ENCODE measurements at regions not wholly inside any gene's neighbourhood (a gene's known extent, or its start where the extent isn't known, plus 50 kb on each side); places are given as distances from the start of the nearest gene placed in this dataset.

DNA sequence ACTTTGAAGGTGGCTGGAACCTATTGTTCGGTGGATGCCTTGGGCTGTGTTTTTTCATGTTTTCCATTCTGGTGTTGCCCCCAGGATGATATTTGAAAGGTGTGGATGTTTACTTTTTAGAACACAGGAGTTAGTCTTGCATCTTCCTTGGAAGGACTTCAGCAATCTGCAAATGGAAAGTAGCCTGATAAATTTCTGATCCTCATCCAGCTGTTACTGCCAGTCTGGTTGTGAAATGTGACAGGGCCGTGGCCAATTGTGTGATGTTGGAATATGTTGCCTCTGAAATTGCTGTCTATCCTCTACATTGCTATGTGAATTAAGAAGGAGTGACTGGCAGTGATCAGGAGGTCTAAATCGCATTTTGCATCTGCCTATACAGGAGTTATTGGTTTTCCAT, 382.5 kb upstream of the C2CD4B start:
- DNase-seq (ENCODE audit: low read depth): no peak

DNA sequence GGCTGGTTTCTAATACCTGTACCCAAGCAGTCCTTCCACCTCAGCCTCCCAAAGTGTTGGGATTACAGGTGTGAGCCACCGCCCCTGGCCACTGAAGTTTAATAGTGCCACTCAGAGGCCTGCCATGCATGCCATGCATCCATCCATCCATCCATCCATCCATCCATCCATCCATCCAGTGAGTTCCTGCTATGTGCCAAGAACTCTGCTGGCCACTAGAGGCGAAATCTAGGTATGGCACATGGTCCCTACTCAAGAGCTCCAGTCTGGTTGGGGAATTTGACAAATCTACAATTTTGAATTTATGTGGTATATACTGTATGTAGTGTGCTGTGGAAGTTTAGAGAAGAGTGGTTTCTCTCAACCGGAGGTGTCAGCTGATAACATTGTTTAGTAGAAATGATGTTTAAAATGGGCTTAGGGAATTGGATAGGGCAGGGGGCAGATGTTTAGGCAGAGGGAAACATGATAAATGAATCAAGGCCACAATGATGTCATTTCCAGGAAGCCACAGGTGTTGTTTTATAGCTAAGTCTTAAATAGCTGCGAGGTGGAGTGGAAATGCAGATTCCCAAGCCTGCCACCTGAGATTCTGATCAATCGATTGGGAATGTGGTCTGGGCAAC, 384.4 kb upstream of the C2CD4B start:
- DNase-seq (ENCODE audit: low read depth): no peak

DNA sequence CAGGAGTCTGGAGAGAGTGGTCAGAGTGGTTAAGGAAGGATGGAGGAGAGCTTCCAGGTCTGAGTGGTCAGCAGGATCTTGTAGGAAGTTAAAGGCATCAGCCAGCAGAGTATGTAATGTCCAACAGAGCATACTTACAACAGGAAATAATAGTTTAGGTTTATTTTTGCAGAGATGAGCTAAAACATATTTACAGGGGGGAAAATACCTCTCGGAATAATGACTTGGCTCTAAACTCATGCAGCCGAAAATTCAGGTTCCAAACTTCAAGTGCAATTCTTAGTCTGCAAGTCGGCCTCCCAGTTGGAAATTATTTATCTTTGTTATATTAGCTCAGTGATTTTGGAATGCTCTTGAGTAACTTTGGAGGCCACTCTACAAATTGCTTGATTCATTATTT, 385.0 kb upstream of the C2CD4B start:
- DNase-seq (ENCODE audit: low read depth): no peak

DNA sequence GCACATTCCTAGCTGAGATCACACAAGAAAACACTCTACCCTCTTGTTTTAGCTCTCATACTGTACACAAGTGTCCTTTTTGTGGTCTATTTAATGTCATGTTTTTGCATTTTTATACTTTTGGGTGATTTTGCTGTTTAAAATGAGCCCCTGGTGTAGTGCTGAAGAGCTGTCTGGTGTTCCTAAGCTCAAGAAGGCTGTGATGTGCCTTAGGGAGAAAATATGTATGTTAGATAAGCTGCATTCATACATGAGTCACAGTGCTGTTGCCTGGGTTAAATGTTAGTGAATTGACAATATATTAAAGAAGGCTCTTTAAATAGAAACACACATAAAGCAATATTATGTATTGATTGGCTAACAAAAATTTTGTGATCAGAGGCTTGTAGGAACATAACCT, 387.4 kb upstream of the C2CD4B start:
- no peak for DNase-seq (ENCODE audit: low read depth)

DNA sequence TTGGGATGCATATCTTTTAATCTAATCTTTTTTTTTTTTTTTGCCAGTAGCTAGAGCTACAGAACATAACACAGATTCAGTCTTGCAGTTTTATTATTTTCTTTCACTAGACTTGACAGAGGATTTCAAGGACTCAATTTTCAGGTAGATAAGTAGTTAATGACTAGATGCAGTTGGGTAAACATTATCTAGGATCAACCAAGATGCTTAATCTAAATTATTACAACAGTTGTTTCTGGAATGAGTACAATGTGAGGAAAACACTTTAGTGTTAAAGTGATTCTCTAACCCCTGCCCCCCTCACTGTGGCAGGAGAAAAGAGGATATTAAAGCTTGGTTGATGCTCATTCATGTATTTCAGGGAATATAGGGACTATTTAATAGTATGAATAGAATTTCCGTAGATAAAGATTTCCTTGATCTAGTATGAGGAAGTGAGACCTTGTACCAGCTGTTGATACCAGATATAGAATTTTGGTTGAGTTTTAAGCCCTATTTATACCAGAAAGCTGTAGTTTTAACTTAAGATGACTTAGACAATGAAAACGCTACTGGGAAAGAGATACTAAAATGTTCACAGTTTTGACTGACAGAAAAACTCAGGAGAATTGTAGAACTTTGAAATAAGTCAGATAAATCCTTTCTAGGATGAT, 389.0 kb upstream of the C2CD4B start:
- no peak for DNase-seq (ENCODE audit: low read depth)

DNA sequence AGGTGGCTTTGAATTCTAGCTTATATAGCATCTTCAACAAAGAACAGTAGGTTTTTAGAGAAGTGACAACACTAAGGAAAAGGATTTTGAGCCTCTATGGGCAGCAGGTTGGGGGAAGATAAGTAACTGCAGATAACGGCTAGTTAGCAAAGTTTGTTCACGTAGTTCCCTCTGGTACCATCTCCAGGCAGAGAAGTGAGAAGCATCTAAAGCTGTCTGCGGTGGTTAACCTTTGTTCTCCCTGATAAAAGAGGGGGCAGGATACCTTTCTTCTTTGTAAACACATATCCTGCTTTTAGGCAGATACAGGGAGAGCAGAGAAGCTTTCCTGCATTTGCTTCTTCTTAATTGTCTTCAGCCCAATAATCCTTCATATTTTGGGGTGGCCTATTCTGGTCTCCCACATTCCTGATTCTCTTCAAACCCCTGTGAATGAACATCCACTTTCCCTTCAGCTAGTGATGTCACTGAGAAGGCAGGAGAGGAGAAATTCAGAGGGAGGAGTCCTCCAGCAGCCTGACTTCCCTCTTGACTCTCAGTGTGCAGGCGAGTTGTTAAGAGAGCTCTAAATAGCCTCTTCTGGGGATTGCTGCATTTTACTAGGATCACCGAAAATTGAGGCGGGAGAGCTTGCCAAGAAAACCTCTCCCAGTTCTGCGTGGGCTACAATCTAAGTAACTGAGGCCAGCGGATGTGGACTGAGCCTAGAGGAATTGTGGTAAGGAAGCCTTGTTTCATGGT, 393.7 kb upstream of the C2CD4B start:
- no peak for DNase-seq (ENCODE audit: low read depth)

DNA sequence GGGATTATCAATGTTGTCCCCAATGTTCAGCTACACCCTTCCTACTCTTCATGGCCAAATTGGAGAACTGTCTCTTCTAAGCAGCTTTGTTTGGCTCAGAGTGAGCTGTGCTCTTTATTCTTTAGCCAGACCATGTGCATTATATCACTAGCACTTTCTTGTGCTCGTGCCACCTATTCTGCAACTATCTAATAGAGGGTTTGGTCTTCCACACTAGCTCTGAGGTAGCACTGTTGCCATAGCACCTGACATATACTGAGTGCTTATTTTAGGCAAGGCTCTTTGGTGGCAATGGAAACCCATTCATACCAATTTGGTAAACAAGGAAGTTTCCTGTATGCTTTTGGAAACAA, 394.3 kb upstream of the C2CD4B start:
- DNase-seq (ENCODE audit: low read depth): no peak

DNA sequence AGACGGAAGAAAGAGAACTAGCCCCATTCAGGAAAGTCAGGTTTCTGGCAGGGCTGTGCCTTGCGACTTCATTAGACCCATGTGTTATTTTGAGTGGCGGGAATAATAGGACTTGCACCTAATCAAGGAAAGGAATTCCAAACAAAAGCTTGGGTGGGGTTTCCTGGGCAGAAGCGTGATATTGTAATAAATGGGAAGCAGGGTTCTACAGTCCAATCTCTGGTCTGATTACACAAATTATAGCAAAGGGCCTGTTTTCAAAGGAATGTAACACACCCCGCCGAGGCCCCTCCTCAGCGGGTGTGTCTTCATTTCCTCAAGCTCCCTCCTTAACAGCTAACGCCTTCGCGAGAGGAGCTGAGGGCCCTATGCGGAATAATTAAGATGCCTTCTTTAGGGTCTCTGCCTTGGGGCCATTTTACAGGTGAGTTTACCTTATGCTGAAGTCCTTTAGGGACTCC, 396.0 kb upstream of the C2CD4B start:
- no peak for DNase-seq (ENCODE audit: low read depth)

DNA sequence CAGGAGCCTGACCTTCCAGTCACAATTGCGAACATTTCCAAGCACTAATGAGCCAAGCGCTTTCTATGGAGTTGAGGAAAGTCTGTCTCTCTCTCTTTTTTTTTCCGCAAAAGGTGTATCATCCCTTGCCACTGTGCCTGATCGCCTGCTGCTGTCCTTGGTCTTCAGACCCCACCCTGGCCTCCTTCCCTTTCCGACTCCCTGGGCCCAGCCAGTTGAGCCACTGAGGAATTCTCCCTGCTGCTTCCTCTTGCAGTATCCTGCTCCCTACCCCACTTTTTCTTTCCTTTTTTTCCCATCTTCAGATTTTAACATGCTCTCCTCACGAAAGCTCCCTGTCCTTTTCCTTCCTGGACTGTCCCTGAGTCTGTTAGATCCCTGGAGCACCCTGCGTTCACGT, 396.5 kb upstream of the C2CD4B start:
- no peak for DNase-seq (ENCODE audit: low read depth)

DNA sequence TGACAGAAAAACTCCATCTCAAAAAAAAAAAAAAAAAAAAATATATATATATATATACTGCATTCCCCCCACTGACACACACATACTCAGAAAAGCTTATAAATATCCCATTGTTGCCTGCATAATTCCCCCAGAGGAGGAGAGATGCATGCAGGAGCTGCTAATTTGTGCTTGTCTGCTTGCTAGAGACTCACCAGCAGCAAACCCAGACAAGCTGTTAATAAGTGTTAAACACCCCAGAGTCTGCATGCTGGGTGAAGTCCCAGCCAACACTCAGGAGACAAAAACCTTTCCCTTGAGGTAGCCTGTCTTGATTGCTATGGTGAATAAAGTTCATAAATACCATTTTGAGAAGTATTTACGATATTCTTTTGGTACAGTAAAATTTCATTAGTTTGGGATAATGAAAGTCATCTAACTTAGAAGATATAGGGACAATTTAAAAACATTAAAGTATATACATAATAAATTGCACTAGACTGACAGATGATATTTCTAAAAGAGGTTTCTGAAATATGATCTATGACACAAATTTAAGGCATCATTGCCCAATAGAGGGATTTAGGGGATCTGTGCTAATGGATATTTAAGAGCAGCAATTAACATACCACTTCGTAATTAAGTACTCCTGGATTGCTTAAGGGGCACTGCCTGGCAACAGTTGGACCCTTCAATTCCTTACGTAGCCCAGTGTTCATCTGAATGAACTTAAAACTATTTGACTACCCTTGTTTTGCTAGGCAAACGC, 400.0 kb upstream of the C2CD4B start:
- no peak for DNase-seq (ENCODE audit: low read depth)

DNA sequence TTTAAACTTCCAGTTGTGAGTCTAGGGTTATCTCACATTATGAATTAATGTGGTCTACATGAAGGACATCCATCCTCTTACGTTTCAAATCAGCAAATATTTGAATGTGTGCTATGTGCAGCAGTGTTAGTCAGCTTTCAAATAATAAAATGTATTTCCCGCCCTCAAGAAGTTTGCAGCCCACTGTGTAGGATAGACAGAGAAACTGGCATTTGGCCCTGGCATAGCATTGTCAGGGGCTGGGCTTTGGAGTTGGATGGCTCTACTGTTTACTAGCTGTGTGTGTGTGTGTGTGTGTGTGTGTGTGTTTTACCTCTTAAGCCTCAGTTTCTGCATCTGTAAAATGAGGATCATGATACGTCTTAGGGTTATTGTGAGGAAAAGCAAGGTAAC, 400.5 kb upstream of the C2CD4B start:
- no peak for DNase-seq (ENCODE audit: low read depth)

DNA sequence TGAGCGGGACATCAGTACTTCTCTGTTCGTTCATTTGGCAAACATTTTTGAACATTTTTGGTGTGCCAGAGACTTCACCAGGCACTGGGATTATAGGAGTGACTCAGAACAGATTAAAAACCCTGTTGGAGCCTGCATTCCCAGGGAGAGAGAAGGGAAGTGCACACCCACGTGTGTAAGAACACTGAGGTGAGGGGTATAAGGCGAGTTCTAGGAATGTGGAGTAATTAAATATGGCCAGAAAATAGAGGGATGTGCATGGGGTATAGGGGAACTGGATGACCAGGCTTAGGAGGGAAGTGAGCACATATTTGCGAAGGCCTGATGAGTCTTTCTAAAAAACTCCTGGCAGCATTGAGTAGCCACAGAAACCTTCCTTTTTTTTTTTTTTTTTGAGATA, 401.2 kb upstream of the C2CD4B start:
- DNase-seq (ENCODE audit: low read depth): no peak

DNA sequence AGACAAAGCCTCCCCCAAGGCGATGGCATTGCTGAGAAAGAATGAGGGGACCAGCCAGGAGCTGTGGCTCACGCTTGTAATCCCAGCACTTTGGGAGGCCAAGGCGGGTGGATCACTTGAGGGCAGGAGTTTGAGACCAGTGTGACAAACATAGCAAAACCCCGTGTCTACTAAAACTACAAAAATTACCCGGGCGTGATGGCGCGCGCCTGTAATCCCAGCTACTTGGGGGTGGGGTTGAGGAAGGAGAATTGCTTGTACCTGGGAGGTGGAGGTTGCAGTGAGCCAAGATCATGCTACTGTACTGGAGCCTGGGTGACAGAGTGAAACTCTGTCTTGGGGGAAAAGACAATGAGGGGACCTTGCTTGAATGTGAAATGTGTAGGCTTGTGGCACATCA, 402.4 kb upstream of the C2CD4B start:
- DNase-seq (ENCODE audit: low read depth): no peak

DNA sequence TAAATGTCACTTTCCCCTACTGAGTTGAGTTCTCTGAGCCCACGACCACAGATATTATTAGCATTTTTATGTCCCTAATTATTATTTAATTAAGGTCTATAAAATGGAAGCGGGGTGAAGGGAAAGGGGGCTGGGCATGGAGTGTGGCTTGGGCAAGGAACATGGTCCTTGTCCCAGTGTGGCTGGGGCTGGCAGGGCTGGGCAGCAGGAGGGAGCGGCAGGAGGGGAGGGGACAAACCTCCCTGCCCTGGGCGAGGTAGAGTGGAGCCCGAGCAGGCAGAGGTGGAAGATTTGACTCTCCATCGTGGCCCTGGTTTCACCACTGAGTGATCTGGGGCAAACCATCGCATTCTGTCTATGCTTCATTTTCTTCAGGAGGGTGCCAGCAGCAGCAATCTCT, 402.9 kb upstream of the C2CD4B start:
- no peak for DNase-seq (ENCODE audit: low read depth)

DNA sequence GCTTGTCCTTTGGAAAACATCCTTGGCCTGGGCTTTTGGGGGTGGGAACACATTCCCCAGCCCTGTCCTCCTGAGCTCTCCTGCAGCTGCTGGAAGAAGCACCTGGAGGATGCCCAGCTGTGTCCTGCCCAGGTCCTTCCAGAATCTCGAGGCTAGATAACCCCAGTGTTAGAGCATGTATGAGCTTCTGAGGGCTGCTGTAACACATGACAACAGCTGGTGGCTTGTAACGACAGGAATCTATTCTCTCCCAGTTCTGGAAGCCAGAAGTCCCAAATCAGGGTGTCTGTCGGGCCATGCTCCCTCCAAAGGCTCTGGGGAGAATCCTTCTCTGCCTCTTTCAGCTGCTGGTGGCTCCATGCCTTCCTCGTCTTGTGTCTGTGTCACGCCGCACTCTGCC, 403.6 kb upstream of the C2CD4B start:
- no peak for DNase-seq (ENCODE audit: low read depth)

DNA sequence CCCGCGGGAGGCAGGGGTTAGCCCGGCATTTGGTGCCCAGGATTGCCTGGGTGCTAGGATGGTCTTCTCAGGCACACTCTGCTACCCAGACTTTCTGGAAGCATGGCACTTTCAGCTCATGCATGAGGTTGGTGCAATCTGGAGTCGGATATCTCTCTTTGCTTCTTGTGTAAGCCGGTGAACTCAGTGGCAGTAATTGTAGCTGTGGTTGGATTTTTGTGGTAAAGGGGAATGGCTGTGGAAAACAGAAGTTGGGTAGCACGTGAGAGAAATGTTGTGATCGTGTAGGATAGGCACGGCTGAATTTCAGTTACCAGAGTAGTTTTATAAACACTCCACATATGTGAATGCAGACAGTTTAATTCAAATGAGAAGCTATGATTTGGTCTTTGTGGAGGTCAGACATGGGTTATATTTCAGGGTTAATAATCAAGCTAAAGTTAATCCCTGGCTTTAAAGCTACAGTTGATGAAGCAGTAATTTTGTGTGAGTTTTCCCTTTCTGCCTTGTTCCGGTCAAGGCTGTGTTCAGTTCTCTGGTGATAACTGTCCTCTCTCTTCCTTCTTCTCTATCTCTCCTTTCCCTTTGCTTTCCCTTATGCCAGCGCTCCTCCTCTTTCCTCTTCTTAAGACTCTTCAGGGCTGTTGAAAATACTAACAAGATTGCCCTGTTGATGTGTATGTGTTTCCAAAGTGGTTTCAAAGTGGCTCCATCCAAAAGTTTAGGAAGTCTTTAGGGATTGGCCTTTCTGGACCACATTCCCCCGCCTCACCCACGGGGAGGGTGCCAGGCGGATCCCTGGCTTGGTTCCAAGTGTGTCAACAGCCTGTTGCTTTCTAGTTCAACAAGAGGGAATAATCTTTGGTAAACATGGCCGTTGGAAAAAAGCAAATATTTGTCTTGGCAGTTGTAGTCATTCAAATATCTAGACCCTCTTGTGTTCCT, 404.6 kb upstream of the C2CD4B start:
- no peak for DNase-seq (ENCODE audit: low read depth)

DNA sequence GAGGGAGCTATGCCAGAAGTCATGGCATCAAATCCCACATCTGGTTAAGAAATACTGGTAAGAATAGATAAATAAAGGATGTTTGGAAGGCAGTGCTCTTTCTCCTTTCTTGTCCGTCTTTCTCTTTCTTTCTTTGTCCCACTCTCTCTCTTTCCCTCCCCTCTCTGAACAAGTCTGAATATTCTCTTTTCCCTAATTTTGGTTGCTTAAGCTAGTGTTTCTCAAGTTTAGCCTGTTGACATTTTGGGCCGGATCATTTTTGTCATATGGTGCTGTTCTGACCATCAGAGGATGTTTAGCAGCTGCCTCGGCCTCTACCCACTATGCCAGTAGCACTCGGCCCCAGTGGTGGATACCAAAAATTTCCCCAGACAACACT, 405.3 kb upstream of the C2CD4B start:
- no peak for DNase-seq (ENCODE audit: low read depth)

DNA sequence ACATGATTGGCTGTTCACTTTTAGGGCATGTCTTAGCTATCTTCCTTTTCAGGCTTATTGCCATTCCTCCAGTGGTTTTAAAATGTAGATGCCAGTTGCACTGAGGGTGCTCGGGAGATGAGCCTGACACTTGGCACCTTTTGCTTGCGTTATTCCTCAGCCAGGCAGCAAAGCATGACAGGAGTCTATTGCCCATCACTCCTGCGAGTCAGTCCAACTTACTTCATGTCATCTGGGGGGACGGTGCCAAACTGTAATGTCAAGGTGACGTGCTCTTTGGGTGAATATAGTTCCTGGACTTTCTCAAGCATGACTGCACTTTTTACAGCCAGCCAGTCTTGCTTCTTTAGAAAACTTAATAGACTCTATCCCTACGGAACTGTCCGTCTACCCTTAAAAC, 406.0 kb upstream of the C2CD4B start:
- no peak for DNase-seq (ENCODE audit: low read depth)

DNA sequence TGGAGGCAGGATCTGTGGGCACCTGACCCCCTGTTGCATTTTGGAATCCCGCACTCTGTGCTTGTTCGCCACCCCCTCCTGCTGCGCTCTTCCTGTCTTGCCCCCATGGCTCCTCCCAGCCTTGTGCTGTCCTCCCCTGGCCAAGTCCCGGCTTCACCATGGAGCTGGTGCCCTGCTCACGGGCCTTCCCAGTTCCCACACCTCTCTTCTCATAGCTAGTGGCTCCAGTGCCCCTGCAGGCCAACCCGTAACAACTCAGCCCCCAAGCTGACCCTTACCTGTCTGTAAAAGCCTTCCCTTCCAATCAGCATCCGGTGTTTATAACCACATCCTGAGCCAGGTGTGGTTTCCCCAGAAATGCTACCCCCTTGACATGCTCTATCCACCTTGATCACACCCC, 407.7 kb upstream of the C2CD4B start:
- no peak for DNase-seq (ENCODE audit: low read depth)

DNA sequence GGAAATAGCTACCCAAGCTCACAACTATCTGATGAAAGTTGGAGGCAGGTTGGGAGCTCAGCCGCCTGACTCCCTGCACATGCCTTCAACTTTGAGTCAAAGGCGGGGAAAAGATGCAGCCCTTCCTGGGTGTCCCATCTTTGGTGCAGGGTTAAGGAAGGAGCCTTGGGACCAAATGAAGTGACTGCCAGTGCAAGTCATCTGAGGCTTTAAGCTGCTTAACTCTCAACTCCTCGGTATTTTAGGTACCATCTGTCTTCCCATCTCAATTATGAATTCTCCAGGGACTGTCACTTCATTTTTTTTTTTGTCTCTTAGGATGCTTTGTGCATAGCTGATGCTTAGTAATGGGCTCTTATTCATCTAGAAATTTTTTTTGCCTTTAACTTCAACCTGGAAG, 408.8 kb upstream of the C2CD4B start:
- no peak for DNase-seq (ENCODE audit: low read depth)

DNA sequence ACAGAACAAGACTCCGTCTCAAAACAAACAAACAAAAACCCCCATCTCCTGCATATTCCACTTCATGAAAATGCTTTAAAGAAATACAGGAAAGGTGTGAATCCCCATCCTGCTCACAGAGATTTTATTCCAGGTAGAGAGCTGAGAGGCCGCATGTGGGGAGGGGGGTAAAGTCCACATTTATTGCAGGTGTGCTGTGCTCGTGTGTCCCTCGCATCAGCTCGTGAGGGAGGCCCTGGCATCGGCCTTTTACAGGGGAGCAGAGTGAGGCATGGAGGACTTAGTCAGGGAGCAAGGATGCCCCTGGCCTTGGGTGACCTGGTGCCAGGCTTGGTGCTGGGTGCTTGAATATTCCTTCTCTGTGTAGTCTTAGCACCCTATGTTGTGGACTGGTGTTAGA, 413.5 kb upstream of the C2CD4B start:
- no peak for DNase-seq (ENCODE audit: low read depth)

DNA sequence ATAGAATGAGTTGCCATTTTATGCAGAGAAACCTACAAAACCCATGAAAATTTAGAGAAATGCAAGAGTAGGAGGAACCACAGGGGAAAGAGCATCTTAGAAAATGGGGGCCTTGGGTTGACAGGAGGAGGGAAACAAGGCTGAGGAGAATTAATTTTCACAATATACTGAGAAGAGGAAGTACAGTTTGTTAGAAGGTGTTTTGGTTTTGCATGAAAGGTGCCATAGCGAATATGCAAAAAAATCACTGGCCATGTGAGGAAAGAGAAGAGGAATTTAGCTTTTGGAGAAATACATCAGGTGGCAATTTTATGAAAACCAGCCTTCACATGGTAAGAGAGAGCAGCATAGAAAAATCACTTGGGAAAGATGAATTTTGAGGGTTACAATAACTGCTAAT, 413.9 kb upstream of the C2CD4B start:
- DNase-seq (ENCODE audit: low read depth): no peak
